ENCODE measurements at regions not wholly inside any gene's neighbourhood (a gene's known extent, or its start where the extent isn't known, plus 50 kb on each side); places are given as distances from the start of the nearest gene placed in this dataset.

GRCh38 chr1:198083549-198083948 is 73.2 kb upstream of the NEK7 start:
- TF ChIP-seq CTCF (IDR thresholded peaks at IDR 0.05; ENCODE audit: extremely low read depth in 1 of 2, insufficient read depth in 1 of 2, low read depth in 1 of 2, low read length in 2 of 2) (no peak), FOS (IDR thresholded peaks at IDR 0.05; ENCODE audit: borderline replicate concordance, insufficient read depth, low read length) (no peak), EZH2 (IDR thresholded peaks at IDR 0.05; ENCODE audit: borderline replicate concordance, low read depth, low read length, severe bottlenecking) (no peak), MAX (IDR thresholded peaks at IDR 0.05; ENCODE audit: insufficient read depth, insufficient read length) (no peak), JUN (IDR thresholded peaks at IDR 0.05; ENCODE audit: borderline replicate concordance, insufficient read depth, insufficient read length, low read depth) (no peak), POLR2A (IDR thresholded peaks at IDR 0.05; ENCODE audit: low read depth, low read length) (no peak), MYC (IDR thresholded peaks at IDR 0.05; ENCODE audit: low read depth, low read length) (no peak)
- FAIRE-seq (no peak), DNase-seq (ENCODE audit: low read depth, low spot score) (no peak)
- no peaks in the 10 kb centered on the region for H3K9me3 ChIP-seq (replicated peaks; ENCODE audit: control insufficient read depth, insufficient read depth, low read length)
- H3K79me2 ChIP-seq (ENCODE audit: control insufficient read depth, insufficient read depth, low read length) = no peaks in the 10 kb centered on the region
- no peak overlapping the region for H3K4me3 ChIP-seq (replicated peaks in 1 of 3; ENCODE audit: insufficient read depth in 1 of 3, low read depth in 1 of 3, low read length in 3 of 3)
- no peak overlapping the region for H2AFZ ChIP-seq (ENCODE audit: low read depth, low read length)
- no peaks in the 10 kb centered on the region for H3K9me1 ChIP-seq (replicated peaks; ENCODE audit: control insufficient read depth, extremely low read depth, insufficient read depth, low read length)
- no peaks in the 10 kb centered on the region for H4K20me1 ChIP-seq (replicated peaks; ENCODE audit: control insufficient read depth, extremely low read depth, insufficient read depth, low read length)
- no peaks in the 10 kb centered on the region for H3K36me3 ChIP-seq (ENCODE audit: control insufficient read depth in 2 of 2, extremely low read depth in 1 of 2, insufficient read depth in 2 of 2, low read length in 2 of 2)
- BruUV-seq (replicated peaks) = no TSS peak
- no peaks in the 10 kb centered on the region for H3K27me3 ChIP-seq (ENCODE audit: control insufficient read depth in 2 of 2, insufficient read depth in 2 of 2, low read length in 2 of 2)
- CTCF ChIA-PET = no interaction called here
- intact Hi-C loops (cut with micrococcal nuclease) (no loop called here), dilution Hi-C loops (cut with MboI; ENCODE audit: extremely low pct_ligation_motif_present, low sequenced_read_pairs) (no loop called here)
- POLR2A ChIA-PET = no interaction called here
- H3K4me2 ChIP-seq (ENCODE audit: insufficient read depth, low read length) = no peak overlapping the region
- no peak overlapping the region for H3K27ac ChIP-seq (ENCODE audit: insufficient read depth, low read depth, low read length)
- H3K9ac ChIP-seq (replicated peaks; ENCODE audit: extremely low read depth, insufficient read depth, low read length) = no peak overlapping the region
- H3K4me1 ChIP-seq (ENCODE audit: control insufficient read depth, extremely low read depth, insufficient read depth, low read length) = peaks cover 2% of the 10 kb centered on the region
